ENCODE measurements at regions not wholly inside any gene's neighbourhood (a gene's known extent, or its start where the extent isn't known, plus 50 kb on each side); places are given as distances from the start of the nearest gene placed in this dataset.
A peak's percentile ranks its signal among the peaks of the same experiment; 100 is the strongest.

- no peaks in the 10 kb centered on the region for H3K79me2 ChIP-seq
- H3K4me1 ChIP-seq (ENCODE audit: insufficient read depth): peaks cover 7% of the 10 kb centered on the region
- no peaks in the 10 kb centered on the region for H3K9me2 ChIP-seq (replicated peaks; ENCODE audit: insufficient read depth)
- WGBS (ENCODE audit: low lambda C conversion rate, missing lambda C conversion rate): 88% methylated on average over 2 of the region's 2 CpGs
- H3K9me3 ChIP-seq (ENCODE audit: low read depth): peaks cover 12% of the 10 kb centered on the region
- H3K36me3 ChIP-seq (replicated peaks; ENCODE audit: insufficient read depth, low read depth): no peaks in the 10 kb centered on the region
- no peak overlapping the region for H3K4me3 ChIP-seq
- no peak overlapping the region for H3K27ac ChIP-seq
- H2AFZ ChIP-seq: no peak overlapping the region
- TF ChIP-seq EZH2phosphoT487 (IDR thresholded peaks at IDR 0.05; ENCODE audit: low read depth, severe bottlenecking, unreplicated experiment) (no peak), CTCF (IDR thresholded peaks at IDR 0.05; ENCODE audit: poor library complexity) (no peak), EZH2 (IDR thresholded peaks at IDR 0.05; ENCODE audit: borderline replicate concordance) (no peak)
- H4K20me1 ChIP-seq (ENCODE audit: insufficient read depth, poor library complexity, severe bottlenecking): no peaks in the 10 kb centered on the region
- no peaks in the 10 kb centered on the region for H3K27me3 ChIP-seq
- no peak overlapping the region for H3K4me2 ChIP-seq
- DNase-seq (ENCODE audit: low spot score): no peak
Observed at GRCh38 chr5:67281874-67282273, 85.3 kb upstream of the CD180 start.

- Histone ChIP-seq H3K79me2 (no peaks in the 10 kb centered on the region), H3K4me3 (no peak overlapping the region), H3K9me2 (replicated peaks; ENCODE audit: insufficient read depth) (no peaks in the 10 kb centered on the region), H2AFZ (no peak overlapping the region), H3K27me3 (no peaks in the 10 kb centered on the region), H3K9me3 (ENCODE audit: low read depth) (peaks cover 15% of the 10 kb centered on the region), H3K4me1 (ENCODE audit: insufficient read depth) (peaks cover 19% of the 10 kb centered on the region), H4K20me1 (ENCODE audit: insufficient read depth, poor library complexity, severe bottlenecking) (no peaks in the 10 kb centered on the region), H3K36me3 (replicated peaks; ENCODE audit: insufficient read depth, low read depth) (peaks cover 5% of the 10 kb centered on the region), H3K27ac (no peak overlapping the region), H3K4me2 (no peak overlapping the region)
- TF ChIP-seq EZH2phosphoT487 (IDR thresholded peaks at IDR 0.05; ENCODE audit: low read depth, severe bottlenecking, unreplicated experiment) (no peak), EZH2 (IDR thresholded peaks at IDR 0.05; ENCODE audit: borderline replicate concordance) (no peak), CTCF (IDR thresholded peaks at IDR 0.05; ENCODE audit: poor library complexity) (no peak)
- DNase-seq (ENCODE audit: low spot score): no peak
- 88% methylated on average over 9 of the region's 9 CpGs for WGBS (ENCODE audit: low lambda C conversion rate, missing lambda C conversion rate)
Observed at GRCh38 chr5:67273689-67274356, 77.2 kb upstream of the CD180 start.

- Histone ChIP-seq H3K4me3 (no peak overlapping the region), H3K9me3 (ENCODE audit: low read depth) (peaks cover 5% of the 10 kb centered on the region), H3K36me3 (replicated peaks; ENCODE audit: insufficient read depth, low read depth) (peaks cover 5% of the 10 kb centered on the region), H3K27me3 (no peaks in the 10 kb centered on the region), H3K9me2 (replicated peaks; ENCODE audit: insufficient read depth) (no peaks in the 10 kb centered on the region), H2AFZ (no peak overlapping the region), H4K20me1 (ENCODE audit: insufficient read depth, poor library complexity, severe bottlenecking) (no peaks in the 10 kb centered on the region), H3K4me1 (ENCODE audit: insufficient read depth) (peaks cover 29% of the 10 kb centered on the region), H3K27ac (peak overlapping the region; percentile 13), H3K79me2 (no peaks in the 10 kb centered on the region), H3K4me2 (no peak overlapping the region)
- no peak for DNase-seq (ENCODE audit: low spot score)
- WGBS (ENCODE audit: low lambda C conversion rate, missing lambda C conversion rate): 60% methylated on average over 7 of the region's 7 CpGs
- no peak for TF ChIP-seq EZH2 (IDR thresholded peaks at IDR 0.05; ENCODE audit: borderline replicate concordance)
- TF ChIP-seq EZH2phosphoT487 (IDR thresholded peaks at IDR 0.05; ENCODE audit: low read depth, severe bottlenecking, unreplicated experiment): no peak
- no peak for TF ChIP-seq CTCF (IDR thresholded peaks at IDR 0.05; ENCODE audit: poor library complexity)
Observed at GRCh38 chr5:67272453-67273130, 76.0 kb upstream of the CD180 start.

Data from hepatocyte (in vitro differentiated cells).